OCI-LY3 (cell line): ENCODE measurements at regions not wholly inside any gene's neighbourhood (a gene's known extent, or its start where the extent isn't known, plus 50 kb on each side); places are given as distances from the start of the nearest gene placed in this dataset.

ENCODE experiments used
- CTCF ChIP-seq: fragments of 200-600, 300-600 bp; sonication (generic); IDR thresholded peaks from 2 replicates; pipeline ENCODE4 v1.5.1; 2014; ENCODE audit warnings: antibody characterized with exemption, low read length, low read depth
- EZH2phosphoT487 ChIP-seq: fragments of 200-600 bp; shearing (Covaris generic); IDR thresholded peaks from 2 replicates; pipeline ENCODE4 v1.6.1; 2018; ENCODE audit warnings: antibody characterized with exemption, mixed run types, low read depth

- TF ChIP-seq CTCF, result no peak
- no peak for TF ChIP-seq EZH2phosphoT487
Observed at GRCh38 chr17:79370126-79370525, 240.7 kb downstream of the RBFOX3 start.
